ENCODE measurements at regions not wholly inside any gene's neighbourhood (a gene's known extent, or its start where the extent isn't known, plus 50 kb on each side); places are given as distances from the start of the nearest gene placed in this dataset.

- no peak for DNase-seq
Observed at GRCh38 chr12:92213166-92213565, 67.5 kb upstream of the BTG1 start.

GRCh38 chr12:92210071-92210470, 64.4 kb upstream of the BTG1 start:
- no peak for DNase-seq

GRCh38 chr12:92208613-92209121, 63.0 kb upstream of the BTG1 start:
- DNase-seq, result no peak

- DNase-seq, result no peak
Observed at GRCh38 chr12:92206596-92206995, 61.0 kb upstream of the BTG1 start.

- DNase-seq, result no peak
Observed at GRCh38 chr12:92206011-92206410, 60.4 kb upstream of the BTG1 start.

GRCh38 chr12:92199819-92200576, 54.4 kb upstream of the BTG1 start:
- no peak for DNase-seq

GRCh38 chr12:92197815-92198214, 52.2 kb upstream of the BTG1 start:
- no peak for DNase-seq

- no peak for DNase-seq
Observed at GRCh38 chr12:92196368-92196767, 50.7 kb upstream of the BTG1 start.
